ENCODE measurements at regions not wholly inside any gene's neighbourhood (a gene's known extent, or its start where the extent isn't known, plus 50 kb on each side); places are given as distances from the start of the nearest gene placed in this dataset.

GRCh38 chr16:62700426-62701294 lies 664.4 kb upstream of the CDH8 start:
- no peaks in the 10 kb centered on the region for H3K79me2 ChIP-seq (ENCODE audit: control insufficient read depth, low read length)
- no peak overlapping the region for H3K4me2 ChIP-seq (ENCODE audit: low read length)
- no peak overlapping the region for H3K27ac ChIP-seq (ENCODE audit: low read depth, low read length)
- no peak for TF ChIP-seq CTCF (IDR thresholded peaks at IDR 0.05; ENCODE audit: low read depth, low read length, poor library complexity, severe bottlenecking)
- no peak for TF ChIP-seq EZH2phosphoT487 (IDR thresholded peaks at IDR 0.05; ENCODE audit: borderline replicate concordance, low read length)
- no peaks in the 10 kb centered on the region for H4K20me1 ChIP-seq (ENCODE audit: control insufficient read depth, insufficient read depth, low read depth, low read length)
- no peak overlapping the region for H3K4me3 ChIP-seq (ENCODE audit: low read length)
- no peaks in the 10 kb centered on the region for H3F3A ChIP-seq (ENCODE audit: control insufficient read depth, insufficient read depth)
- no peaks in the 10 kb centered on the region for H3K9me2 ChIP-seq (replicated peaks; ENCODE audit: control insufficient read depth, low read length)
- H3K9me3 ChIP-seq (ENCODE audit: control insufficient read depth, insufficient read depth, low read length): no peaks in the 10 kb centered on the region
- no peaks in the 10 kb centered on the region for H3K36me3 ChIP-seq (ENCODE audit: control insufficient read depth, low read length)
- H3K4me1 ChIP-seq (ENCODE audit: control insufficient read depth, low read length): no peaks in the 10 kb centered on the region
- H3K27me3 ChIP-seq (ENCODE audit: control insufficient read depth, low read length): no peaks in the 10 kb centered on the region

GRCh38 chr16:62692685-62693084 lies 656.4 kb upstream of the CDH8 start:
- H3K9me3 ChIP-seq (ENCODE audit: control insufficient read depth, insufficient read depth, low read length): no peaks in the 10 kb centered on the region; the same call in 1 of the 2 replicates
- H3K4me3 ChIP-seq (ENCODE audit: low read length): no peak overlapping the region
- TF ChIP-seq EZH2phosphoT487 (IDR thresholded peaks at IDR 0.05; ENCODE audit: borderline replicate concordance, low read length) (no peak), CTCF (IDR thresholded peaks at IDR 0.05; ENCODE audit: low read depth, low read length, poor library complexity, severe bottlenecking) (no peak)
- no peaks in the 10 kb centered on the region for H3K79me2 ChIP-seq (ENCODE audit: control insufficient read depth, low read length)
- no peaks in the 10 kb centered on the region for H3K9me2 ChIP-seq (replicated peaks; ENCODE audit: control insufficient read depth, low read length)
- H3K36me3 ChIP-seq (ENCODE audit: control insufficient read depth, low read length): no peaks in the 10 kb centered on the region
- no peaks in the 10 kb centered on the region for H4K20me1 ChIP-seq (ENCODE audit: control insufficient read depth, insufficient read depth, low read depth, low read length)
- H3K27me3 ChIP-seq (ENCODE audit: control insufficient read depth, low read length): no peaks in the 10 kb centered on the region
- no peak overlapping the region for H3K27ac ChIP-seq (ENCODE audit: low read depth, low read length)
- H3K4me1 ChIP-seq (ENCODE audit: control insufficient read depth, low read length): no peaks in the 10 kb centered on the region
- no peaks in the 10 kb centered on the region for H3F3A ChIP-seq (ENCODE audit: control insufficient read depth, insufficient read depth)
- no peak overlapping the region for H3K4me2 ChIP-seq (ENCODE audit: low read length)

- Histone ChIP-seq H4K20me1 (ENCODE audit: control insufficient read depth, insufficient read depth, low read depth, low read length) (no peaks in the 10 kb centered on the region), H3F3A (ENCODE audit: control insufficient read depth, insufficient read depth) (no peaks in the 10 kb centered on the region)
- TF ChIP-seq EZH2phosphoT487 (IDR thresholded peaks at IDR 0.05; ENCODE audit: borderline replicate concordance, low read length) (no peak), CTCF (IDR thresholded peaks at IDR 0.05; ENCODE audit: low read depth, low read length, poor library complexity, severe bottlenecking) (no peak)
Measured at GRCh38 chr16:62681819-62682218, 645.6 kb upstream of the CDH8 start.

More at GRCh38 chr16:62681819-62682218, 645.6 kb upstream of the CDH8 start:
- Histone ChIP-seq H3K4me3 (ENCODE audit: low read length) (no peak overlapping the region), H3K9me2 (replicated peaks; ENCODE audit: control insufficient read depth, low read length) (no peaks in the 10 kb centered on the region), H3K9me3 (ENCODE audit: control insufficient read depth, insufficient read depth, low read length) (peaks cover 8% of the 10 kb centered on the region; the same call in 1 of the 2 replicates), H3K36me3 (ENCODE audit: control insufficient read depth, low read length) (no peaks in the 10 kb centered on the region), H3K4me2 (ENCODE audit: low read length) (no peak overlapping the region), H3K4me1 (ENCODE audit: control insufficient read depth, low read length) (no peaks in the 10 kb centered on the region), H3K27me3 (ENCODE audit: control insufficient read depth, low read length) (no peaks in the 10 kb centered on the region), H3K79me2 (ENCODE audit: control insufficient read depth, low read length) (no peaks in the 10 kb centered on the region), H3K27ac (ENCODE audit: low read depth, low read length) (no peak overlapping the region)

Data from DOHH2 (cell line).